Muscle of back (tissue), 3 donors: ENCODE measurements at regions not wholly inside any gene's neighbourhood (a gene's known extent, or its start where the extent isn't known, plus 50 kb on each side); places are given as distances from the start of the nearest gene placed in this dataset.
"Not testable (repeated sequence)": the region's sequence is repeated elsewhere in the genome, so short reads cannot be mapped to it uniquely, and the experiment has no call there.

Experiments used
- DNase-seq, 3 donors: peaks; one replicate each; pipeline versions ENCODE4 v3.0.0 to v3.0.0-alpha.2; 2013

GRCh38 chr2:186181625-186182024 lies 304.4 kb upstream of the ZC3H15 start:
- peak in 1 of 3 donors; percentile 9 for DNase-seq

GRCh38 chr2:186182366-186182765 lies 303.7 kb upstream of the ZC3H15 start:
- not testable (repeated sequence) for DNase-seq

GRCh38 chr2:186183406-186183805 lies 302.7 kb upstream of the ZC3H15 start:
- DNase-seq, result no peak

- DNase-seq, result no peak
Observed at GRCh38 chr2:186187854-186188253, 298.2 kb upstream of the ZC3H15 start.

- DNase-seq, result no peak
Observed at GRCh38 chr2:186189816-186190215, 296.2 kb upstream of the ZC3H15 start.

GRCh38 chr2:186195696-186196095 lies 290.4 kb upstream of the ZC3H15 start:
- peak; percentile 14 to 60 (median 29) for DNase-seq

GRCh38 chr2:186197955-186198354 lies 288.1 kb upstream of the ZC3H15 start:
- DNase-seq, result no peak

- DNase-seq, result no peak
Observed at GRCh38 chr2:186199029-186199428, 287.0 kb upstream of the ZC3H15 start.

- DNase-seq, result no peak
Observed at GRCh38 chr2:186201371-186201770, 284.7 kb upstream of the ZC3H15 start.

GRCh38 chr2:186205254-186205911 lies 280.7 kb upstream of the ZC3H15 start:
- DNase-seq, result peak; percentile 12 to 81 (median 58)

- no peak for DNase-seq
Observed at GRCh38 chr2:186209532-186209931, 276.5 kb upstream of the ZC3H15 start.

- DNase-seq, result peak in 1 of 3 donors; percentile 16
Observed at GRCh38 chr2:186220409-186220808, 265.7 kb upstream of the ZC3H15 start.

GRCh38 chr2:186229265-186229664 lies 256.8 kb upstream of the ZC3H15 start:
- no peak for DNase-seq

GRCh38 chr2:186241874-186242273 lies 244.2 kb upstream of the ZC3H15 start:
- DNase-seq, result no peak

- peak in 1 of 3 donors; percentile 34 for DNase-seq
Observed at GRCh38 chr2:186254759-186255158, 231.3 kb upstream of the ZC3H15 start.

GRCh38 chr2:186255823-186256222 lies 230.2 kb upstream of the ZC3H15 start:
- peak in 1 of 3 donors; percentile 41 for DNase-seq

- DNase-seq, result peak; percentile 38 to 71 (median 45)
Observed at GRCh38 chr2:186256540-186256939, 229.5 kb upstream of the ZC3H15 start.

GRCh38 chr2:186263673-186264250 lies 222.3 kb upstream of the ZC3H15 start:
- DNase-seq, result no peak

GRCh38 chr2:186269536-186269935 lies 216.5 kb upstream of the ZC3H15 start:
- no peak for DNase-seq

GRCh38 chr2:186273953-186274352 lies 212.1 kb upstream of the ZC3H15 start:
- no peak for DNase-seq

- DNase-seq, result peak in 1 of 3 donors; percentile 38
Observed at GRCh38 chr2:186274936-186275575, 211.0 kb upstream of the ZC3H15 start.

- DNase-seq, result no peak
Observed at GRCh38 chr2:186276909-186277308, 209.2 kb upstream of the ZC3H15 start.

- no peak for DNase-seq
Observed at GRCh38 chr2:186281726-186282125, 204.3 kb upstream of the ZC3H15 start.
